ENCODE measurements at regions not wholly inside any gene's neighbourhood (a gene's known extent, or its start where the extent isn't known, plus 50 kb on each side); places are given as distances from the start of the nearest gene placed in this dataset.

GRCh38 chr13:105814902-105815250 lies 720.6 kb downstream of the EFNB2 start (continued):
- TF ChIP-seq ZBTB33 (IDR thresholded peaks at IDR 0.05; ENCODE audit: extremely low read depth, insufficient replicate concordance, low read length) (no peak), FOSL1 (IDR thresholded peaks at IDR 0.05; ENCODE audit: low read depth) (no peak), CEBPB (IDR thresholded peaks at IDR 0.05; ENCODE audit: low read depth) (no peak), RAD21 (IDR thresholded peaks at IDR 0.05; ENCODE audit: low read depth) (no peak), TCF7L2 (IDR thresholded peaks at IDR 0.05; ENCODE audit: borderline replicate concordance, extremely low read depth, insufficient read depth, insufficient read length) (no peak), ELF1 (IDR thresholded peaks at IDR 0.05; ENCODE audit: borderline replicate concordance, low read depth) (no peak), SRF (IDR thresholded peaks at IDR 0.05; ENCODE audit: low read depth) (no peak), REST (IDR thresholded peaks at IDR 0.05; ENCODE audit: low read depth) (no peak), SP1 (IDR thresholded peaks at IDR 0.05; ENCODE audit: low read depth) (no peak), JUND (IDR thresholded peaks at IDR 0.05) (no peak)
- TF ChIP-seq, protein P1, sequence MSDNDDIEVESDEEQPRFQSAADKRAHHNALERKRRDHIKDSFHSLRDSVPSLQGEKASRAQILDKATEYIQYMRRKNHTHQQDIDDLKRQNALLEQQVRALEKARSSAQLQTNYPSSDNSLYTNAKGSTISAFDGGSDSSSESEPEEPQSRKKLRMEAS (IDR thresholded peaks at IDR 0.05), result no peak

All from HCT116 (cell line).